HL-60 (cell line): ENCODE measurements at regions not wholly inside any gene's neighbourhood (a gene's known extent, or its start where the extent isn't known, plus 50 kb on each side); places are given as distances from the start of the nearest gene placed in this dataset.

ENCODE experiments used
- DNase-seq, 2 experiments: peaks; one replicate each; pipeline ENCODE4 v3.0.0-alpha.2; 2010 to 2020; ENCODE audit warnings: low read depth in 1 of 2, low spot score in 1 of 2
- H3K27ac ChIP-seq: fragments of 250-450 bp; sonication (Bioruptor Pico); replicated peaks from 2 replicates; pipeline ENCODE4 v1.5.1; 2020; ENCODE audit warnings: mild to moderate bottlenecking, moderate library complexity
- H3K27me3 ChIP-seq: fragments of 250-450 bp; sonication (Bioruptor Pico); 2 replicates; pipeline ENCODE4 v1.5.1; 2021; ENCODE audit warnings: mild to moderate bottlenecking, moderate library complexity; ENCODE audit not compliant: insufficient read depth, poor library complexity, severe bottlenecking
- H3K4me3 ChIP-seq: replicated peaks from 2 replicates; pipeline ENCODE4 v1.5.1; 2011; ENCODE audit warnings: mild to moderate bottlenecking, control low read depth, low read length; ENCODE audit not compliant: insufficient read depth
- CTCF ChIP-seq: IDR thresholded peaks from one replicate; pipeline ENCODE4 v1.5.1; 2011; ENCODE audit warnings: low read length, control low read depth, inconsistent platforms; ENCODE audit not compliant: insufficient read depth
- GABPA ChIP-seq: IDR thresholded peaks from 2 replicates; pipeline ENCODE4 v1.6.1; 2012; ENCODE audit warnings: low read depth
- POLR2AphosphoS5 ChIP-seq: IDR thresholded peaks from 2 replicates; pipeline ENCODE4 v1.6.1; 2012; ENCODE audit warnings: low read depth
- REST ChIP-seq: IDR thresholded peaks from 2 replicates; pipeline ENCODE4 v1.6.1; 2012; ENCODE audit warnings: low read depth; ENCODE audit not compliant: insufficient replicate concordance
- SPI1 ChIP-seq: IDR thresholded peaks from 2 replicates; pipeline ENCODE4 v1.6.1; 2012; ENCODE audit warnings: low read depth, mild to moderate bottlenecking, borderline replicate concordance

GRCh38 chr2:105166688-105167087, 74.9 kb upstream of the GPR45 start:
- H3K27me3 ChIP-seq, result no peaks in the 10 kb centered on the region
- H3K27ac ChIP-seq, result no peak overlapping the region
- DNase-seq, result no peak

GRCh38 chr2:105168543-105168942, 73.0 kb upstream of the GPR45 start:
- no peak for DNase-seq
- no peak overlapping the region for H3K27ac ChIP-seq
- no peaks in the 10 kb centered on the region for H3K27me3 ChIP-seq
- H3K4me3 ChIP-seq, result no peak overlapping the region
- TF ChIP-seq GABPA (no peak), SPI1 (no peak), CTCF (no peak), POLR2AphosphoS5 (no peak), REST (no peak)

More at GRCh38 chr2:105166688-105167087, 74.9 kb upstream of the GPR45 start:
- TF ChIP-seq GABPA, result no peak
- TF ChIP-seq REST, result no peak
- TF ChIP-seq SPI1, result no peak
- no peak for TF ChIP-seq CTCF
- H3K4me3 ChIP-seq, result no peak overlapping the region

- no peaks in the 10 kb centered on the region for H3K27me3 ChIP-seq
- H3K27ac ChIP-seq, result no peak overlapping the region
- no peak for TF ChIP-seq GABPA
- no peak for TF ChIP-seq POLR2AphosphoS5
- no peak for TF ChIP-seq CTCF
- no peak for TF ChIP-seq SPI1
- no peak for TF ChIP-seq REST
- no peak for DNase-seq
- H3K4me3 ChIP-seq, result no peak overlapping the region
These were observed 66.3 kb upstream of the GPR45 start for GRCh38 chr2:105175231-105175630.
